H1 (cell line): ENCODE measurements at regions not wholly inside any gene's neighbourhood (a gene's known extent, or its start where the extent isn't known, plus 50 kb on each side); places are given as distances from the start of the nearest gene placed in this dataset.

Experiments used
- CTCF ChIA-PET: fragments of 300-600 bp; sonication (Branson Sonifier 250); formaldehyde crosslinking; loops from one replicate; lab custom pipeline; 2021; ENCODE audit not compliant: partially characterized antibody; lab: Charles Lee
- POLR2A ChIA-PET: fragments of 300-600 bp; sonication (Branson Sonifier 250); formaldehyde crosslinking; loops from one replicate; lab custom pipeline; 2021; ENCODE audit warnings: inconsistent platforms; ENCODE audit not compliant: partially characterized antibody; lab: Charles Lee
- DNase-seq, 2 experiments: peaks; one replicate each; pipeline versions ENCODE4 v3.0.0 to v3.0.0-alpha.2; 2010 to 2022; ENCODE audit warnings: low spot score in 2 of 2, low read depth in 1 of 2, mixed read lengths in 1 of 2
- FAIRE-seq: peaks from 2 replicates; lab custom pipeline; 2011; peaks lifted over from hg19 to GRCh38; lab: Jason Lieb, UNC
- H2AFZ ChIP-seq: 2 replicates; pipeline ENCODE4 v1.8.1; 2012; ENCODE audit warnings: low read length, inconsistent platforms
- H2AK5ac ChIP-seq: 2 replicates; pipeline ENCODE4 v1.6.1; 2013; ENCODE audit warnings: low read depth, low read length
- H2BK120ac ChIP-seq: replicated peaks from 2 replicates; pipeline ENCODE3; 2013; ENCODE audit warnings: low read depth, low read length, inconsistent platforms
- H2BK12ac ChIP-seq: 2 replicates; pipeline ENCODE4 v1.6.1; 2013; ENCODE audit warnings: low read depth, low read length
- H2BK15ac ChIP-seq: 2 replicates; pipeline ENCODE4 v1.6.1; 2013; ENCODE audit warnings: low read length
- H2BK20ac ChIP-seq: 2 replicates; pipeline ENCODE4 v1.6.1; 2013; ENCODE audit warnings: low read length
- H2BK5ac ChIP-seq: 2 replicates; pipeline ENCODE4 v1.6.1; 2013; ENCODE audit warnings: low read depth, low read length
- H3K14ac ChIP-seq: 2 replicates; pipeline ENCODE4 v1.6.1; 2013; ENCODE audit warnings: inconsistent platforms; ENCODE audit not compliant: insufficient read length
- H3K18ac ChIP-seq: 2 replicates; pipeline ENCODE4 v1.6.1; 2013; ENCODE audit warnings: low read length; ENCODE audit errors: extremely low read depth
- H3K23ac ChIP-seq: 2 replicates; pipeline ENCODE4 v1.6.1; 2013; ENCODE audit warnings: inconsistent platforms; ENCODE audit not compliant: insufficient read length
- H3K23me2 ChIP-seq: 2 replicates; pipeline ENCODE4 v1.6.1; 2013; ENCODE audit warnings: low read depth, low read length
- H3K27ac ChIP-seq: 2 replicates; pipeline ENCODE4 v1.6.1; 2011; ENCODE audit warnings: low read depth, low read length, inconsistent platforms
- H3K27me3 ChIP-seq, 4 experiments: replicated peaks in 1 of 4; 1 replicate in 1 of 4; 2 replicates in 3 of 4; pipeline versions ENCODE4 v1.6.1 to v1.8.1; 2011 to 2013; ENCODE audit warnings: low read length in 3 of 4, mild to moderate bottlenecking in 3 of 4, inconsistent platforms in 2 of 4, mixed read lengths in 2 of 4, moderate library complexity in 1 of 4; ENCODE audit not compliant: control insufficient read depth in 3 of 4, insufficient read depth in 3 of 4; ENCODE audit errors: extremely low read depth in 1 of 4
- H3K36me3 ChIP-seq, 4 experiments: 2 replicates each; pipeline versions ENCODE4 v1.6.1 to v1.8.1; 2011 to 2013; ENCODE audit warnings: mild to moderate bottlenecking in 4 of 4, low read length in 3 of 4, moderate library complexity in 2 of 4, control low read depth in 1 of 4, inconsistent platforms in 1 of 4; ENCODE audit not compliant: insufficient read depth in 4 of 4, control insufficient read depth in 2 of 4
- H3K4ac ChIP-seq: replicated peaks from 2 replicates; pipeline ENCODE3; 2013; ENCODE audit warnings: low read length, low read depth, mixed read lengths, inconsistent platforms; ENCODE audit not compliant: insufficient read length
- H3K4me1 ChIP-seq, 4 experiments: replicated peaks in 1 of 4; 1 replicate in 1 of 4; 2 replicates in 3 of 4; pipeline versions ENCODE4 v1.6.1 to v1.8.1; 2011 to 2013; ENCODE audit warnings: low read length in 3 of 4, inconsistent platforms in 2 of 4, mixed read lengths in 1 of 4; ENCODE audit not compliant: insufficient read depth in 4 of 4, control insufficient read depth in 3 of 4
- H3K4me2 ChIP-seq, 2 experiments: 2 replicates each; pipeline versions ENCODE4 v1.6.1 to v1.8.1; 2011 to 2013; ENCODE audit warnings: low read depth in 2 of 2, low read length in 2 of 2, control low read depth in 1 of 2, inconsistent platforms in 1 of 2, mild to moderate bottlenecking in 1 of 2; ENCODE audit not compliant: insufficient read depth in 1 of 2
- H3K4me3 ChIP-seq, 4 experiments: fragments of 200-600, 300-600 bp in 1 of 4; sonication (generic), shearing (Covaris generic), sonication (Bioruptor Twin) in 1 of 4; 2 replicates each; pipeline versions ENCODE4 v1.5.1 to v1.8.1; 2011 to 2016; ENCODE audit warnings: low read length in 4 of 4, low read depth in 3 of 4, control low read depth in 2 of 4, inconsistent platforms in 2 of 4, mild to moderate bottlenecking in 2 of 4, mixed read lengths in 1 of 4, moderate library complexity in 1 of 4; ENCODE audit not compliant: insufficient read depth in 2 of 4; ENCODE audit errors: extremely low read depth in 1 of 4
- H3K56ac ChIP-seq: replicated peaks from 2 replicates; pipeline ENCODE3; 2013; ENCODE audit warnings: low read depth, mild to moderate bottlenecking, mixed read lengths, low read length, inconsistent platforms; ENCODE audit not compliant: insufficient read length
- H3K79me1 ChIP-seq: 2 replicates; pipeline ENCODE4 v1.6.1; 2013; ENCODE audit warnings: low read depth, low read length, control low read depth
- H3K79me2 ChIP-seq, 2 experiments: 2 replicates each; pipeline versions ENCODE4 v1.6.1 to v1.8.1; 2012 to 2013; ENCODE audit warnings: low read length in 2 of 2, mild to moderate bottlenecking in 2 of 2, inconsistent platforms in 1 of 2; ENCODE audit not compliant: insufficient read depth in 2 of 2, control insufficient read depth in 1 of 2
- H3K9ac ChIP-seq, 4 experiments: replicated peaks in 1 of 4; 1 replicate in 1 of 4; 2 replicates in 3 of 4; pipeline versions ENCODE4 v1.6.1 to v1.8.1; 2011 to 2013; ENCODE audit warnings: low read depth in 3 of 4, low read length in 3 of 4, control low read depth in 2 of 4, mild to moderate bottlenecking in 2 of 4, moderate library complexity in 2 of 4, inconsistent platforms in 1 of 4; ENCODE audit errors: extremely low read depth in 1 of 4
- H3K9me3 ChIP-seq, 2 experiments: 2 replicates each; pipeline versions ENCODE4 v1.6.1 to v1.8.1; 2012 to 2013; ENCODE audit warnings: mild to moderate bottlenecking in 2 of 2, moderate library complexity in 2 of 2, control low read depth in 1 of 2, inconsistent platforms in 1 of 2, low read depth in 1 of 2, low read length in 1 of 2, mixed read lengths in 1 of 2; ENCODE audit not compliant: insufficient read depth in 2 of 2
- H4K20me1 ChIP-seq, 2 experiments: replicated peaks in 1 of 2; 2 replicates each; pipeline versions ENCODE3 to v1.8.1; 2011 to 2013; ENCODE audit warnings: inconsistent platforms in 2 of 2, low read length in 2 of 2, mild to moderate bottlenecking in 1 of 2; ENCODE audit not compliant: insufficient read depth in 2 of 2, control insufficient read depth in 1 of 2
- H4K5ac ChIP-seq: 2 replicates; pipeline ENCODE4 v1.6.1; 2013; ENCODE audit warnings: low read length, low read depth, mixed read lengths, inconsistent platforms; ENCODE audit not compliant: insufficient read length
- H4K8ac ChIP-seq: 2 replicates; pipeline ENCODE4 v1.8.0; 2013; ENCODE audit warnings: mild to moderate bottlenecking, moderate library complexity, low read length, inconsistent platforms; ENCODE audit not compliant: insufficient read depth; ENCODE audit errors: extremely low read depth
- H4K91ac ChIP-seq: replicated peaks from 2 replicates; pipeline ENCODE3; 2013; ENCODE audit warnings: low read length, mixed read lengths, inconsistent platforms; ENCODE audit not compliant: insufficient read length
- BACH1 ChIP-seq: IDR thresholded peaks from 2 replicates; pipeline ENCODE4 v1.6.1; 2012; ENCODE audit warnings: low read length, improper control_type of control experiment
- GABPA ChIP-seq: IDR thresholded peaks from 2 replicates; pipeline ENCODE4 v1.6.1; 2011; ENCODE audit warnings: mild to moderate bottlenecking, low read length, moderate library complexity, borderline replicate concordance; ENCODE audit not compliant: insufficient read depth
- HDAC2 ChIP-seq, 2 experiments: fragments of 300-600 bp in 1 of 2; sonication (generic) in 1 of 2; IDR thresholded peaks; 2 replicates each; pipeline ENCODE4 v1.6.1; 2011 to 2012; ENCODE audit warnings: low read depth in 2 of 2, low read length in 2 of 2, mild to moderate bottlenecking in 2 of 2, moderate library complexity in 2 of 2, borderline replicate concordance in 1 of 2, inconsistent platforms in 1 of 2
- MAFK ChIP-seq: IDR thresholded peaks from 2 replicates; pipeline ENCODE4 v1.6.1; 2012; ENCODE audit warnings: low read depth, mild to moderate bottlenecking, improper control_type of control experiment, low read length
- YY1 ChIP-seq: IDR thresholded peaks from 2 replicates; pipeline ENCODE4 v1.6.1; 2011; ENCODE audit warnings: low read depth, mild to moderate bottlenecking, low read length
- WGBS, 2 experiments: shearing (Covaris generic) in 1 of 2; methylation state at CpG; one replicate each; pipeline versions ENCODE4 v1.1.6 to v1.1.7; 2013 to 2015; ENCODE audit warnings: low lambda C conversion rate in 2 of 2, mixed read lengths in 2 of 2, inconsistent platforms in 1 of 2, low coverage in 1 of 2, missing lambda C conversion rate in 1 of 2; ENCODE audit not compliant: insufficient replicate concordance in 2 of 2, insufficient coverage in 1 of 2, insufficient read length in 1 of 2; ENCODE audit errors: extremely low coverage in 1 of 2, missing lambda C conversion rate in 1 of 2; 5-methylcytosine and 5-hydroxymethylcytosine counted together
- TF ChIP-seq, protein P1 (sequence below): IDR thresholded peaks from 2 replicates; pipeline ENCODE4 v1.6.1; 2012; ENCODE audit warnings: inconsistent platforms
- TF ChIP-seq, protein P2 (sequence below): IDR thresholded peaks from 2 replicates; pipeline ENCODE4 v1.6.1; 2011; ENCODE audit warnings: low read length, improper control_type of control experiment
- TF ChIP-seq, protein P3 (sequence below), 3 experiments: IDR thresholded peaks; 1 replicate in 2 of 3; 2 replicates in 1 of 3; pipeline versions ENCODE4 v1.5.1 to v1.6.1; 2011; ENCODE audit warnings: low read length in 3 of 3, mild to moderate bottlenecking in 3 of 3, inconsistent platforms in 2 of 3, low read depth in 1 of 3, moderate library complexity in 1 of 3; ENCODE audit not compliant: insufficient read depth in 1 of 3; ENCODE audit errors: control extremely low read depth in 1 of 3

DNA sequence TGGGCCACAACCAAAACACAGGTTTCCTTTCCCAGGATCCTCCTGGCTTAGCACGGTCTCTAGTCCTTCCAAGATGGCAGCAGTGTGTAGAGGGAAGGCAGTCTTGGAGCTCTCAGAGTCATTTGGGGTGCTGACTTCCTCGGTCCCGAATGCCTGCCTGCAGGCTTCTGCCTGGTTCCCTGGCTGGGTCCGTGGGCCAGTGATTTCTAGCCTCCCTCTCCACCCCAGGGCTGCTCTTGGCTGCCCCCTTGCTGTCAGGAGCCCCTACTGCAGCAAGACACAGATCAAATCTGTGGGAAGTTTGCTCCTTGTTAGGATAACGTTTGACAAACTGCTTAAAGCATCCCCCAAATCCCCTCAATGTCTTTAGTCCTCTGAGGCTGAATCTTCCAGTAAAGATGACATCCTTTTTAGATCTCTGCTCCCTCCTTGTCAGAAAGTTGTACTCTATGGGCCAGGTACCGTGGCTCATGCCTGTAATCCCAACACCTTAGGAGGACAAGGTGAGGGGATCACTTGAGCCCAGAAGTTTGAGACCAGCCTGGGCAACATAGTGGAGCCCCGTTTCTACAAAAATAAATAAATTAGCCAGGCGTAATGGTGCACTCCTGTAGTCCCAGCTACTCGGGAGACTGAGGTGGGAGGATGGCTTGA, 272.5 kb downstream of the RRAGC start:
- H3K18ac ChIP-seq: peak overlapping the region; percentile 85; the same call in 1 of the 2 replicates
- H4K8ac ChIP-seq: no peak overlapping the region
- FAIRE-seq (peak; percentile 90), DNase-seq (peak; percentile 46 to 90)
- no peak overlapping the region for H3K4me3 ChIP-seq
- H3K36me3 ChIP-seq: no peaks in the 10 kb centered on the region
- H3K27ac ChIP-seq: no peak overlapping the region
- H3K56ac ChIP-seq: no peak overlapping the region
- H3K79me2 ChIP-seq: no peaks in the 10 kb centered on the region
- no peaks in the 10 kb centered on the region for H4K20me1 ChIP-seq
- no peaks in the 10 kb centered on the region for H3K27me3 ChIP-seq
- no peak overlapping the region for H3K14ac ChIP-seq
- H3K4me1 ChIP-seq: no peaks in the 10 kb centered on the region; a peak in 2 of 7 replicates
- H4K5ac ChIP-seq: peak overlapping the region; percentile 20
- 49% methylated on average over 9 of the region's 9 CpGs; no CpG with 5 or more reads in 1 of the 2 experiments for WGBS, 2 experiments
- no peak overlapping the region for H2BK5ac ChIP-seq
- H3K23me2 ChIP-seq: no peaks in the 10 kb centered on the region; the same call in 1 of the 2 replicates
- no peak overlapping the region for H3K4ac ChIP-seq
- H3K23ac ChIP-seq: no peak overlapping the region
- H3K9me3 ChIP-seq: no peaks in the 10 kb centered on the region
- no peak overlapping the region for H2AK5ac ChIP-seq
- no peak overlapping the region for H4K91ac ChIP-seq
- H2BK15ac ChIP-seq: 0 out of 2 replicates have a peak overlapping the region, but pooled peaks have one; percentile 83
- H2BK20ac ChIP-seq: no peak overlapping the region
- H2BK120ac ChIP-seq: no peak overlapping the region
- H2BK12ac ChIP-seq: peak overlapping the region; percentile 53; the same call in 1 of the 2 replicates
- ChIA-PET POLR2A (no interaction called here), CTCF (interaction anchor here (0.6 to 4.8 kb wide), 31 partner anchors 9 to 936 kb away, joined by 3 to 19 read pairs (median 4); no protein-coding TSS in a partner anchor)
- H2AFZ ChIP-seq: peak overlapping the region; percentile 99
- no peak overlapping the region; a peak in 1 of 7 replicates for H3K9ac ChIP-seq
- no peak overlapping the region for H3K4me2 ChIP-seq
- H3K79me1 ChIP-seq: no peaks in the 10 kb centered on the region
- TF ChIP-seq, protein P1, sequence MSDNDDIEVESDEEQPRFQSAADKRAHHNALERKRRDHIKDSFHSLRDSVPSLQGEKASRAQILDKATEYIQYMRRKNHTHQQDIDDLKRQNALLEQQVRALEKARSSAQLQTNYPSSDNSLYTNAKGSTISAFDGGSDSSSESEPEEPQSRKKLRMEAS: 0 out of 2 replicates have a peak, but pooled peaks have one; percentile 30
- TF ChIP-seq, protein P2, sequence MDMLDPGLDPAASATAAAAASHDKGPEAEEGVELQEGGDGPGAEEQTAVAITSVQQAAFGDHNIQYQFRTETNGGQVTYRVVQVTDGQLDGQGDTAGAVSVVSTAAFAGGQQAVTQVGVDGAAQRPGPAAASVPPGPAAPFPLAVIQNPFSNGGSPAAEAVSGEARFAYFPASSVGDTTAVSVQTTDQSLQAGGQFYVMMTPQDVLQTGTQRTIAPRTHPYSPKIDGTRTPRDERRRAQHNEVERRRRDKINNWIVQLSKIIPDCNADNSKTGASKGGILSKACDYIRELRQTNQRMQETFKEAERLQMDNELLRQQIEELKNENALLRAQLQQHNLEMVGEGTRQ: 0 out of 2 replicates have a peak, but pooled peaks have one; percentile 40
- TF ChIP-seq, protein P3, sequence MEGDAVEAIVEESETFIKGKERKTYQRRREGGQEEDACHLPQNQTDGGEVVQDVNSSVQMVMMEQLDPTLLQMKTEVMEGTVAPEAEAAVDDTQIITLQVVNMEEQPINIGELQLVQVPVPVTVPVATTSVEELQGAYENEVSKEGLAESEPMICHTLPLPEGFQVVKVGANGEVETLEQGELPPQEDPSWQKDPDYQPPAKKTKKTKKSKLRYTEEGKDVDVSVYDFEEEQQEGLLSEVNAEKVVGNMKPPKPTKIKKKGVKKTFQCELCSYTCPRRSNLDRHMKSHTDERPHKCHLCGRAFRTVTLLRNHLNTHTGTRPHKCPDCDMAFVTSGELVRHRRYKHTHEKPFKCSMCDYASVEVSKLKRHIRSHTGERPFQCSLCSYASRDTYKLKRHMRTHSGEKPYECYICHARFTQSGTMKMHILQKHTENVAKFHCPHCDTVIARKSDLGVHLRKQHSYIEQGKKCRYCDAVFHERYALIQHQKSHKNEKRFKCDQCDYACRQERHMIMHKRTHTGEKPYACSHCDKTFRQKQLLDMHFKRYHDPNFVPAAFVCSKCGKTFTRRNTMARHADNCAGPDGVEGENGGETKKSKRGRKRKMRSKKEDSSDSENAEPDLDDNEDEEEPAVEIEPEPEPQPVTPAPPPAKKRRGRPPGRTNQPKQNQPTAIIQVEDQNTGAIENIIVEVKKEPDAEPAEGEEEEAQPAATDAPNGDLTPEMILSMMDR (IDR thresholded peaks at IDR 0.05; ENCODE audit: control extremely low read depth in 1 of 3, insufficient read depth in 1 of 3, low read depth in 1 of 3, low read length in 3 of 3): peak; percentile 89 to 99 (median 93)
- peak; percentile 27; the same call in 1 of the 2 replicates for TF ChIP-seq BACH1
- TF ChIP-seq YY1: peak; percentile 82
- TF ChIP-seq GABPA: peak; percentile 77; the same call in 1 of the 2 replicates
- TF ChIP-seq HDAC2 (IDR thresholded peaks at IDR 0.05; ENCODE audit: borderline replicate concordance in 1 of 2, low read depth in 2 of 2, low read length in 2 of 2): no peak
- no peak for TF ChIP-seq MAFK
